Glomerular visceral epithelial cell (primary cell): ENCODE measurements at regions not wholly inside any gene's neighbourhood (a gene's known extent, or its start where the extent isn't known, plus 50 kb on each side); places are given as distances from the start of the nearest gene placed in this dataset.
A peak's percentile ranks its signal among the peaks of the same experiment; 100 is the strongest.

Experiments used
- DNase-seq: peaks from one replicate; pipeline ENCODE4 v3.0.0-alpha.2; 2016; ENCODE audit errors: extremely low spot score

DNA sequence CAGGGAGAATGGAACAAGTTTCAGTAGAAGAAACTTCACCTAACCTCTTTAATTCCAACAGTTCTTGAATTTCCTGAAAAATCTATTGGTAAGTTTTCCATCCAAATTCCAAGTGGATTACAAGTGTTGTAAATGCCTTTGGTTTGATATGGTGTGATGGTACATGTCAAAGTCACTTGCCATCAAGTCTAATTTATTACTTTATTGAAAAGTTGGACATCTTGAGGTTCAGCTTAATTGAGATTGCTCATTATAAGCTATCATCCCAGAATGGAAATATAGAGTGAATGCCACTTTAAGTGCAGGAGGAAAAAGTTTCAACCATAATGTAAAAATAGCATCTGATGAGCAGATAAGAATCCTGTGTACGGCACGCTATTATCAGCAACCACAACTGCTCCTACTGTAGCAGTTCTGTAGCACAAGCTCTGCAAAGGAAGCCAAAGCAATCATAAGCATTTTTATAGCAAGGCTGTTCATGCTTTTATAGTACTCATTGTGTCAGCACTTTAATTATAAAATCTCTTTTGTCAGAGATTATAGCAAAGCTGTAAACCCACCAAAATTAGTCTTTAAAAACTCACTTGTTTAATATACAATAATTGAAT lies 991.8 kb upstream of the PHF14 start:
- DNase-seq = no peak

DNA sequence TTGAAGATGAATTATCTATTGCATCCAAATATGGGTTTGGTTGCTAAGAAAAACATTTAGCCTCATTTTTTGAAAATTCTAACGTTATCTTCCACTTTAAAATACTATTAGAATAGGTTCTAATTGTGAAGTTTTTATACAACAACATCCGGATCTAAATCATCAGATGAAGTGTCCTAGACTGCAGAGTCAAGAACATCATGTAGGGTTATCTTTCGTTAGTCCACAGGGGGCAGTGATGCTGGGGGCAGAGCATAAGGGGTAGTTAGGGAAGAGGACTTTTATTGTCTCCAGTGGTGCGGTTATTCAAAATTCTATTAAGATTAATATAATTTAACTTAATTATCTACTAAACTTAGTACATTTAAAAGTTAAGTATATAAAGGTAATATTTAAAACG lies 990.6 kb upstream of the PHF14 start:
- DNase-seq = no peak

DNA sequence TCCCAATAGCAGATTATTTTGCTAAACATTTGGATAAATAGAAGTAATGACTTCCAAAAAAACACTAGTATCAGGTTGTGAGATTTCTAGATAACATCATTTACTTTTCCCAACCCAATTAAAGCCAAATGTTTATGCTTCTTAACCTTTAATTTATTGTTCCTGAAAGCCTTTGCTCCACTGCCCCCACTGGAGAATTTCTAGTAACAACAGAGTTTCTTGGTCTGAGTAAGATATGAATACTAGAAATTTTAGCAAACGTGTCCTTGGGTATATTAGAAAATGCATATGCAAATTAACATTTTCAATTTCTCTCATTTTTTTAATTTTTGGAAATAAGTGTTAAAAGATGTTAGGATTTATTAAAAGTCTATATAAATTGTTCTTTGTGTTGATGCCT lies 958.0 kb upstream of the PHF14 start:
- DNase-seq = no peak

DNA sequence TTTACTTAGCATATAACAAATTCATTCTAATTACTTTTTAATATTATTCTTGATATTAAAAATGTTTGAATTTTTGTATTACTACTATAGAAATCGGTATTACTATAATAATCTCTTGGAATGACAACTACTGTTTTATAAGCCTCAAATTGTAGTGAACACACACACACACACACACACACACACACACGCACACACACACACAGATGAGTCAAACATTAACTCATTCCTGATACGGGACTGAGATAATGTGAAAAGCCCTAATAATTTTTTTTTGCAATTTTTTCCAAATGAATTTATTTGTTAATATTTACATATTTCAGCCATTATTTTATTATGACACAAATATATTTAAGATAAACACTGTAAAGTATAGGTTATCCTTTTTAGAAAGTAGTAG lies 951.2 kb upstream of the PHF14 start:
- no peak for DNase-seq

DNA sequence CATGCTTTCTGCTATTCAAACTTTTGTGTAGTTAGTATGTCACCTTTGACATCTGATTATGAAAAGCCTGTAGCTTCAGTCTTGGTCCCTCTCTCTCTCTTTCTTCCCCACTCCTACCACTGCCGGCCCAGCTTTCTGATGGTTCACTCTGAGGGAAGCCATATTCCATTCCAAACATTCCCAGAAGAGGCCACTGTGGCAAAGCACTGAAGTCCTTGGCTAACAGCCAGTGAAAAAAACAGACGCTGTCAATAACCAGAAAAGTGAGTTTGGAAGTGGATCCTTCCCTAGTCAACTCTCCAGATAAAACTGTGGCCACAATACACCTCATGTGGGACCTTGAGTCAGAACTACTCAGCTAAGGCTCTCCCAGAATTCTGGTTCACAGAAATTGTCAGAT lies 950.7 kb upstream of the PHF14 start:
- DNase-seq = peak; percentile 22

DNA sequence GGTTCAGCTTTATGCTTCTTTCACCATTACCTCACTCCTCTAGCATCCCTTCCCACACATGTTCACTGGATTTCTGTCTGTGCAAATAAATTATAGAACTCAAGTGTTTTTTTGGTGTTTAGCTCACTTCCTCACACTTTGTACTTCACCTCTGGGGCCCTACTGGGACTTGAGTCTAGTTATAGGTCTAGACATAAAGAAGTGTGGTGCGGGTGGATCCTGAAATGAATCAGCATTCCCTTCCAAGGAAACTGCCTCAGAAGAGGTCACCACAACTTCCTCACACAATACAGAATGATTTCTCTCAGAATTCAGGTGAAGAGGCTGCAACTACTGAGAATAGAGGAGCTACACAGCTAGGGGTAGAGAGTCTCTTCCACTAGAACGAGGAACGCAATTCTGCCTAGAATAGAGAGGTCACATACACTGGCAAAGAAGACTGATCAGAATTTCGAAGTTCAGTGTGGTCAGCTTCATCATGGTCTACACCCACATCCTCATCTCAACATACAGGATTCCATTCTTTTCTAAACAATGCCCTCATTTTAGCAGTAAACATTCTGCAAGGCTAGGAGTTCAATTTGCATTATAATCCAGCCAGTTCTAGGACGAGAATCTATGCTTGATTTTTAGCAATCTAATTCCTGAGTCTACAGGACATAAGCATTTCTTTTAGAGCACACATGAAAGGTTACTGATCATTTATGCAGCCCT lies 938.7 kb upstream of the PHF14 start:
- no peak for DNase-seq

DNA sequence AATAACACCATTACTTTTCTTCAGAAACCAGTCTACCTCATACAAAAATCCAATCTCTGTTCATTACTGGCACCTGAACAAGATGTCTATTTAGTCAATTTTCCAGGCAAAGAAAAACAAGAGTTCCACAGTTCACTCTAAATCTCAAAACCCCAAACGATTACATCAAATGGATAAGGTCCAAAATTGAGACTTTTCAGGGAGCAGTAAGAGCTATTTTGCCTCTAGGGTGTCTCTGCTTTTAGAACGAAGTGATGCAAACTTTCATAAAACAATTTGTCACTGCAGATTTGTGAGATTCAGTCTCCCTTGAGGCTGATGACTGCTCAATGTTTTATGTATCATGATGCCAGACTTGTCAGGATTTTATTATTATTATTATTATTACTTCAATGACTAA lies 937.0 kb upstream of the PHF14 start:
- DNase-seq = no peak

DNA sequence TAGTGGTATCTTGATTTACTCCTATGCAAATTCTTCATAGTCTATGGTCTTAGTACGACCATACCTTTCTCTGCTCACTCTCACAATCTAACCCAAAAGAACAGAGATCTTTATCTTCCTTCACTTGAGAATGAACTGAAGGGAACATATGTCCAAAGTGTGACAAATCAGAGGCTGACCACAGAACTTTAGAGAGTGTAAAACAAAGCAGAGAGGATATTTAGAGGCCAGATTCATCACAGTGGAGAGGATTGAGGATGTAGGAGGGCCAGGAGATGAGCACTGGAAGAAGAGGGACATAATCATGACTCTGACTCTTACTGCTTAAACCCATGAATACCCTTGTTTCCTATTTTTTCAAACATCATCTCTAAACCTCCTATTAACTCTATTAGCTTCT lies 935.3 kb upstream of the PHF14 start:
- DNase-seq = no peak

DNA sequence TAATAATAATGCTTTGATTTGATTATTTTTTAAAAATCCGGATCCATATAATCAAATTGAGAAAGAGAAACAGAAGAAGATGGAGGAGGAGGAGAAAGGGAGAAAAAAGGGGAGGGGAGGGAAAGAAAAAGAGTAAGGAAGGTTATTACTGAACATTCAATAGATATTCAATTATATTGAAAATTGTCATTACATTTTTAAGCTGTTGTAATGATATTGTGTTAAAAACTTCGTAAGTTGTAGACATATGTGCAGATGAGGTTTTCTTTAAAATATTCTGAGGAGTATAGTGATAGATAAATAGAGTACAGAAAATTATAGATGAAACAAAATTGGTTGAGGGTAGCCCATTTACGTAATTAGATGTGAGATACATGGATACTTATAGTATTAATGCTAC lies 933.0 kb upstream of the PHF14 start:
- DNase-seq = no peak

DNA sequence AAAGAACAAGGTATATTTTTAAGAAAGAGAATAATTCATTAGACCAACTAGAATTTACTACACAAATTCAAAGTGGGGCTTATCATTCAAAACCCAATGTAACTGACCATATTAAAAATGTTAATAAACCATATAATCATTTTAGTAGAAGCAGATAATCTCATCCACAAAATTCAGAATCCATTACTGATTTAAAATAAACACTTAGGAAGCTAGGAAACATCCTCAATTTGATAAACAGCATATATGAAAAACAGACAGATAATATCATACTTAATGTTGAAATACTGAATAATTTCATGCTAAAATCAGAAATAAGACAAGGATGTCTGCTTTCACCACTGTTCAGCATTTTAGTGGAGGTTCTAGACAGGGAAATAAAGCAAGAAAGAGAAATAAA lies 902.8 kb upstream of the PHF14 start:
- no peak for DNase-seq

DNA sequence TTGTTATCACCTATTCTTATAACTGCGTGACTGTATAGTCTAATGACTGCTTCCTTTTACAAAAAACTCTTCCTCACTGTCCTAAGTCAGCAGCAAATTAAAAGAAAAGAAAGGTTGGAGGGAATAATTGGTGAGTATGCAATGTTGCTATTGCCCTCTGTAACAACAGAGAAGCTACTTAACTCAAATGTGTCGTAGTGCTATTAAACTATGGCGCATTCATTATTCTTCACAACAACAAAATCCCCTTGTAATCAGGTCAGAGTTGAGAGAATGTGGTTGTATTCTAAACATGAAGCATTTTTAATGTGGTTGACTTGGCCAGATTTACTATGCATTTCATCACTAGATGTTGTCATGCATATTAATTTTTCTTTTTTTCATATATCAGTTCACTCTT lies 897.8 kb upstream of the PHF14 start:
- no peak for DNase-seq

DNA sequence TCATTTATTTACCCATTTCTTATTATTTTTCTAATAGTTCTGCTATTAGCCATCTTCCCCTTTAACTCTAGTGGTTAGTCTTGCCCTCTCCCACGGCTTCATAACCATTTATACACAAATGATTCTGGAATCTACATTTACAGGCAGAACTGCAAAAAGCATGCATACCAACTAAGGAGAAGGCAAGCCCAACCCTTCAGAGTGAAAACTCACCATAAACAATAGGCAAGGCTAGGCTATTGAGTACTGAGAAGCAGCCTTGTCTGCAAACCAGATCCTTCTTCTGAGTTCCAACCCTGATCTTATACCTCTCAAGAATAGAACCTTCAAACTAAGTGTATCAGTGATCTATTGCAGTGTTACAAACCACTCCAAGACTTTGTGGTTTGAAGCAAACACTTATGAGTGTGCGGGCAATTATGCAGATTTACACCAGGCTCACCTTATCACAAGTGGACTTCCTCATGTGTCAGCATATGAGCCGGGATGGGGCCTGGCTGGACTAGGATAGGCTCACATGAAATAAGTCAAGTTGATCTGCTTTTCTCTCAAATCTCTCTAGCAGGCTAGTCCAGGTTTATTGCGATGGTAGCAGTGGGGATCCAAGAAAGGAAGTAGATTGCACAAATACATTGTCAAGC lies 896.9 kb upstream of the PHF14 start:
- no peak for DNase-seq

DNA sequence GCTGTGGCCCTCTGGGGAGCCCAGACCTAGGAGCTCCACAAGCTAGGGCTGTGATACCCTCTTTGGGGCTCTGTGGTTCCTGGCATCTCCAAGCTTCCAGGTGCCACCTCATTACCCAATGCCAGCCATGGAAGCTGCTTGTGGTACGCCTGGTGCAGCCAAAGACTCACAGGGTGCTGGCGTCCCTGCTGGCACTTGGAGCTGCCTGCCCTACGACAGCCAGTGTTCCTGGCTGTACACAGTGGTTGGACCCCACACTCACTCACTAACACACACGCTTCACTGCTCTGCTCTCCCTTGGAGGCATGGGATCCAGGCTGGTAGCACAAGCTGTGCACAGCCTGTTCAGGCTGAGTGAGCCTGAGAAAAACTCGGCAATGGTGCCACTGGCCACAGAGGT lies 894.1 kb upstream of the PHF14 start:
- no peak for DNase-seq

DNA sequence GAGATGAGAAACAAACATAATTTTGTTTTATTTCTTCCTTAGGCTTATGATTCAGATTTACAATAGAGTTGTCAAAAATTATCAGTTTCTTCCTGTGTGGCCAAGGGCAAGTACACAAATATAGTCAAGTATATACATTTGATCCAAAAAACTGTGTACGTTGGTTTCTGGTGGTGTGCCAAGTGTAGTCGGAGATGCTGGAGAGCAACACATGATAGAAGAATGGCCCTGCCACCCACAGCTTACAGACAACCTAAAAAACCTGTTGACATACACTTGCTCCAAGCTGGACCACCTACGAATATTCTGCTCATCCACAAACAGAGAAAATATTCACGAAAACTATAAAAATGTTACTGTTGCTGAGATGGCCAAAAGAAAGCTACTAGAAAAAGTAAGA lies 890.8 kb upstream of the PHF14 start:
- DNase-seq = no peak

DNA sequence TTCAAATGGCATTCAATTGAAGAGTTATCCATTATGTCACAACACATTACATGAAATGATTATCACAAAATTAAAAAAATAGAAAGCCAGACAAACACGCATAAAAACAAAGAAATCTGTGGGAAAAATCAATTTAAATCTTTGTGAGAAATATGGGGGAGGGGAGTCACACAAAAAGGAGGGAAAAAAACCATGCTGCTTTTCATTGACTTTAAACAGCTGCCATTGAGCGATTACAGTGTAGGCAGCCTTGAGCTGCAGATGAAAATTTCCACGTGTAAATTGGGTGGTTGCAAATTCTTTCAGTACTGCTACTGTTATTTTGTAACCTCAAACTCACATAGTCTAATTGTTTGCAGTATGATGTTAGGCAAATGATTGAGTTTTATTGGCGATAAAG lies 889.9 kb upstream of the PHF14 start:
- DNase-seq = no peak

DNA sequence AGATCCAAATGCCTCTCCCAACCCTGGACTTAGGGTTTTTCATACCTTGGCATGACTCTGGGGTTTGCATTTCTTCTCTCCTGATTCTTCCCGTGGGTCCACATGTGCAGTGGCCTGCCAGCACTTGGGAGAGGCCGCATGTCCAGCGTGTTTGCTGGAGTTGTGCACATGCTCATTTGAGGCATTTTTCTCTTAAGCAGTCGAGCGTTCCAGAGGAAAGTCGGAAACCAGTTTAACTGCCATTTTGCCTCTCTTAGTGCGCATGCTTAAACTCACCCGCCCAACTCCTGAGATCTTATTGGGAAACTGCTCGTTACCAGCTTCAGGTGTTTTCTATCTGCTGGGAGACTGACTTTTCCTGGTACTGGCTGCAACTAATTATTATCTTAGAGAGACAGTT lies 888.4 kb upstream of the PHF14 start:
- DNase-seq = no peak

DNA sequence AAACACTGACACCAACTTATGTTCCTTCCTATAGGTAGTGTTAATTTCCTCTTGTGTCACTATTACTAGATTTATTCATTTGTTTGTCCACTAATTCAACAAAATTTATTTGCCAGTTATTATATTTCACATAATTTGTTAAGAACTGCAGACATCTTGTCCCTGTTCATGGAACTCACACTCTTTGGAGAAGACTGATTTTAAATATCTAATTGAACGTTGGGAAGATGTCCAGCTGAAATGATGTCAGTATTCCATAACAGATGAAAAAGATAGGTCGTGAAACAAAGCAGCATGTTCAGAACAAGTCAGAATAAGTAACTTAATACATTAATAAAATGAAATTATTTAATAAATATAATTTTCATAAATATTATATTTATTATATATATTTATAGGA lies 873.1 kb upstream of the PHF14 start:
- no peak for DNase-seq

DNA sequence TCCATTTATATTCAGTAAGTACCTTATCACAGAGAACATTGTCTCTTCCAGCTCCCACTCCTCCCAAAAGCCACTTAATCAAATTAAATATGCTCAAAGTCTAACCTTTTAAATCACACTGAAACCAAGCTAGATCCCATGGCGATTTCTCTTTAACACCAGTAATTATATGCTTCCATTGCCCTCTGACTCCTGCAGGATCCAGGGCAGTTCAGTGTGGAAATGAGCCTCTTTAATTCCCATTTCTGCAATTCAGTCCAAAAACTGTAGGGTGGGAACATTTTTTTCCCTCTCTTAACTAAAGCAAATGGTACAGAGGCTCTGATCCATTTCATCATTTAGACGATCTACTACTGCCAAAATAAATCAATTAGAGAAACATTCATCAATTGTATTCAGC lies 872.3 kb upstream of the PHF14 start:
- DNase-seq = no peak

DNA sequence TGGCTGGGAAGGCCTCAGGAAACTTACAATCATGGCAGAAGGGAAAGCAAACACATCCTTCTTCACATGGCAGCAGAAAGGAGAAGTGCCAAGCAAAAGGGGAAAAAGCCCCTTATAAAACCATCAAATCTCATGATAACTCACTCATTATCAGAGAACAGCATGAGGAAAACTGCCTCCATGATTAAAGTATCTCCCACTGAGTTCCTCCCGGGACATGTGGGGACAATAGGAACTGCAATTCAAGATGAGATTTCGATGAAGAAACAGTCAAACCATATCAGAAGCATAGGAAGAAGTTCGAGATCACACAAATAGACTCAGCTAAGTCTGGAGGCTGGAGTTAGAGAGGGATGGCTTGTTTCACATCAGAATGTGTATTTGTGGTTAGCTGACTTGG lies 869.4 kb upstream of the PHF14 start:
- DNase-seq = no peak

DNA sequence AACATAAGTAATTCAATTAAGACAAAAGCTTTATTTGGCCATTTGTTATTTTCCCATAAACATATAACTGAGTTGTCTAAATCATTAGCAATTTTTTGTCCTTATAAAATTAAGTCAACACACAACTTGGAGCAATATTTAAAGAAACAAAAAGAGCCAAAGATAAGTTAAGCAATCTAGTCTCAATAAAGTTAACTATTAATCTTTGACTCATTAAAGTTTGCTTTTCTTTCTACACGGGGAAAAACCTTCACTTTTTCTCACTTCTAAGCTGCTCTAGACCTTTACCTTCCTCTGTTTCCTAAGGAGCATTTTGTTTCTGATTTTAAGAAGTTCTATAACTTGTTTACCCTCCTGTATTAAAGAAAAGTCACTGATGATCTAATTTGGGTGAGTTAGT lies 867.1 kb upstream of the PHF14 start:
- DNase-seq = peak; percentile 1

DNA sequence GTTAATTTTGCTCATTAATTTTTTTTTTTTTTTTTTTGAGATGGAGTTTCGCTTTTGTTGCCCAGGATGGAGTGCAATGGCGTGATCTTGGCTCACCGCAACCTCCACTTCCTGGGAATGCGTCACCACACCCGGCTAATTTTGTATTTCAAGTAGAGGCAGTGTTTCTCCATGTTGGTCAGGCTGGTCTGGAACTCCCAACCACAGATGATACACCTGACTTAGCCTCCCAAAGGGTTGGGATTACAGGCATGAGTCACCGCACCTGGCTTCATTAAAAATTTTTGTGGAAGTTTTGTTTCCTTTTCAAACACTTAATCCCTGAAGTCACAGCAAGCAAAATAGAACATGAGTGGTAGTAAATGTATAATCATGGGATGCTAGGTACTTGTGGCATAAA lies 857.2 kb upstream of the PHF14 start:
- DNase-seq = no peak

DNA sequence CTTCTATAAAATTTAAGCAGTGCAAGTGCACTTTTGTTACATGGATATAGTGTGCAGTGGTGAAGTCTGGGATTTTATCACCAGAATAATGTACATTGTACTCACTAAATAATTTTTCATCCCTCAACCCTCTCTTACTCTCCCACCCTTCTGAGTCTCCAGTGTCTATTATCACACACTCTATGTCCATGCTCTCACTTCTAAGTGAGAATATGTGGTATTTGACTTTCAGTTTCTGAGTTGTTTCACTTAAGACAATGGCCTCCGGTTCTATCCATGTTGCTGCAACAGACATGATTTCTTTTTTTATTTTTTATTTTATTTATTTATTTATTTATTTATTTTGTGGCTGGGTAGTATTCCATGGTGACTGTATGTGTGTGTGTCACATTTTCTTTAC lies 855.9 kb upstream of the PHF14 start:
- no peak for DNase-seq

DNA sequence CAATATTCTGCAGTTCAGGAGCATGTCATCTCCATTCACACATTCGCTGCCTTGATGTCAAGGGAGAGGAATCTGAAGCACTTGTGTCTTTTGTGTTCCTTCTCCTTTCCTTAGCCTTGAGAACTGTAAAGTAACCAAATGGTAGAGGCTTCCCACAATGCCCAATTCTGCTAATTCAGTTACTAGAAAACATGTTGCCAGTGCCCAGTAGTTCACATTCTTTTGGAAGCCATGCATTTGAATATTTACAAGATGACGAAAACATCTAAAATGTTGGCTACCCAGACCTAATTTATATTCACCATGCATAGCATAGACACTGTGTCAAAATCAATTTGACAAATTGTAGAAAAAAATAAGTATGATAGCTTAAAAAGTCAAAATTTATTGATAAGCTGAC lies 852.7 kb upstream of the PHF14 start:
- DNase-seq = no peak

DNA sequence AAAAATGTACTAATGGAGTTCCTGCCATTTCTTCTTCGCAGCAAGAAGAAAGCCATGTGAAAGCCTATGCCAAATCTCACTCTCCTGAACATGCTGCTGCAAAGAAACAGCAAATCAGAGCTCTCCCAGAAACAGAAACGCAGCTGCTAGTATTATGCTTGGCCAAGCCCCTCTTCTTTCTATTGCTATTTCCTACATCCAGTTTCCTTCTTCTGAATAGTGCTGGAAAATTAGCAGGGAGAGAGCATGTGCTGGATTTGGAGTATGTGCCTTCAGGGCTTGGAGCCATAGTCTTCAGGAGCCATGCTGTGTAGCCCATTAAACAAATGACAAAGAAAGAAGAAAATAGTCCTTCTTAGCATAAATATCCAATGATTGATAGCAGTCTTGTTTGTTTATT lies 852.0 kb upstream of the PHF14 start:
- DNase-seq = no peak
